NCI-H1694 (cell line): ENCODE measurements at regions not wholly inside any gene's neighbourhood (a gene's known extent, or its start where the extent isn't known, plus 50 kb on each side); places are given as distances from the start of the nearest gene placed in this dataset.
"Not testable (repeated sequence)": the region's sequence is repeated elsewhere in the genome, so short reads cannot be mapped to it uniquely, and the experiment has no call there.

Source experiments
- DNase-seq: peaks from one replicate; lab custom pipeline; 2025; lab: John Stamatoyannopoulos, UW

DNA sequence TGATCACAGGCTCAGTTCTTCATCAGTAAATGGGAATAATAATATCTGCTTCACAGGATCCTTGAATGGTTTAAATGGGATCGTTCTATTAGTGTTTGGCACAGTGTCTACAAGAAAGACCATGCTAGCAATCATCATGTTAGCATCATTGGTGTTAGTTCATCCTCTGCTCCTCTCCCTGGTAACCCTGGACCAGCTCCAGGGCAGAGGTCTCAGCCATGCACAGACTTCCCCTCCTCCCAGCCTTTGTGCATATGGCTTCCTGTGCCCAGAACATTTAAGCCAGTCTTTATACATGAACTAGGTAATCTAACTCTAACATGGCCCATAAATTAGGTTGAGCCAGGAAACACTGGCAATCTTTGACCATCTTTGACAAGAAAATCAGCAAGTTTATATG is 180.2 kb downstream of the EPM2A start:
- DNase-seq = no peak

DNA sequence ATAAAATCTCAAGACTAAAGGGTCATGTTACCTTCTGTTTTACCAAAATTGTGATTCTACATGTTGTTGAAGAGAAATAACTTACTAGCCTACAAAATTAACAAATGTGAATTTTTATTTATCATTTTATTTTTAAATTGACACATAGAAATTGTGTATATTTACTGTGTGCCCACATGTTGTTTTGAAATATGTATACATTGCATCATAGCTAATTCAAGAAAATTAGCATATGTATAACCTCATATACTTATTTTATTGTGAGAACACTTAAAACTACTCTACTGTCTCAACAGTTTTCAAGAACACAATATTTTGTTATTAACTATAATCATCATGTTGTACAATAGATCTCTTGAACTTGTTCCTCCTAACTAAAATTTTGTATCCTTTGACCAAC is 177.8 kb downstream of the EPM2A start:
- no peak for DNase-seq

GRCh38 chr6:145559836-145560235 is 175.5 kb downstream of the EPM2A start:
- no peak for DNase-seq

DNA sequence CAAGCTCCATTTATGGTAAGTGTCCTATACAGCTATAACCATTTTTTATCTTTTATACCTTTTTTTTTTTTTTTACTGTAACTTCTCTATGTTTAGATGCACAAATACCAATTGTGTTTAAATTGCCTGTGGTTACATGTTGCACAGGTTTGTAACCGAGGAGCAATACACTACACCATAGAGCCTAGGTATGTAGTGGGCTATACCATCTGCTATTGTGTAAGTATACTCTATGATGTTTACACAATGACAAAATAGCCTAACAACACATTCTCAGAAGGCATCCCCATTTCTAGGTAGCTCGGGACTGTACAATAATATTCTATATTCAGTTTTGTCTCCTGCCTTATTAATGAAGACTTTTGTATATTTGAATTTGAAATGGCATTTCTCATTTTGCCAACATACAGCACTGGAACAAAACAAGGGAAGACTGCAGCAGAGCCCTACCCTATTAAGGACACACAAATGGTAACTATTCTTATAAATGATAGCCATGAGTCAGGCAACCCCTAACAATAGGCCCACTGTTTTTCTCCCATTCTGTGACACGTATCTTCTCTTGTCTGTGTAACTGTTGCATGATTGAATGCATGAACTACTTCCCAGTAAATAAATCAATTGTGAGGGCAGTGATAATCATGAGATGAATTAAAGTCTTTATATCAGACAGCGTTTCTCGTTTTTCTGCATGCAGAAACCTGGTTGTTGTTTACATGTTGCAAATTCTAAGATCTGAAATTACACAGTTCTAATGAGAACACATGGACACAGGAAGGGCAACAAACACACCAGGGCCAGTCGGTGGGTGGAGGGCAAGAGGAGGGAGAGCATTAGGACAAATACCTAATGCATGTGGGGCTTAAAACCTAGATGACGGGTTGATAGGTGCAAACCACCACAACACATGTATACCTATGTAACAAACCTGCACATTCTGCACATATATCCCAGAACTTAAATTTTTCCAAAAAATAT is 173.9 kb downstream of the EPM2A start:
- no peak for DNase-seq

GRCh38 chr6:145562771-145563615 is 172.3 kb downstream of the EPM2A start:
- no peak for DNase-seq

DNA sequence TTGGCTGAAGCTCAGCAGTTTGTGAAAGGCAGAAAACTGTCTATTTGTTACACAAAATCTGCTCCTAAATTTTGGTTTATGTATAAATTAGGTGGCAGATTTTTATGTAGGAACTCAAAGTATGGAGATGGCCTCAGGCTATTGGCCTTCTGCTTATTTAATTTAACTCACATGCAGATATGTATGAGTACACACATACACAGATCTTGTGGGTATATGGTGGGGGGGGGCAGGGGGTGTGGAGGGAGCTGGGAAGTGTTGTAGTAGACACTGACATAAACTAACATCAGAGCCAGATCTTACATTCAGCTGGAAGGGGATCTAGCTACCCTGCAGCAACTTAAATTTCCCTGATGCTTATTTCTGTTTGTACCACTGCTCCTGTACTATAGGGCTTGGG is 170.8 kb downstream of the EPM2A start:
- DNase-seq = no peak

- no peak for DNase-seq
Observed at GRCh38 chr6:145567684-145568252, 167.6 kb downstream of the EPM2A start.

GRCh38 chr6:145569140-145569539 is 166.2 kb downstream of the EPM2A start:
- no peak for DNase-seq

- DNase-seq = not testable (repeated sequence)
Observed at GRCh38 chr6:145570336-145570735, 165.0 kb downstream of the EPM2A start.

DNA sequence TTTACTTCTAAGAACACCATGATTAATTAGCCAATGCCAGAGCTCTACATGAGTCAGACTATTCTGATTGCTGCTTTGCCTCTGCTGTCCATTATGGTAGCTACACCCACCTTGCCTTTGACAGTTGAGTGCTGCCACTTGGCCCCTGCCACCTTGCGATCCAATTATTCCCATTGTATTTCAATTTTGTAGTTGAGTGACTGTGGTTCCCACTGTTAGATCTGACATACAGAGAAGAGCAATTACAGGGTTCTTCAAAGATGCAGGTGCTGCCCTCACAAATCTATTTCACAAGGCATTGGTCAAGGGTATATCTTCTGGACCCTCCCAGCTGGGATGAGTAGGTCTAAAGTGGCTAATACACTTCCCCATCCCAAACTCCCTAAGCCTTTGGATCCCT is 161.1 kb downstream of the EPM2A start:
- DNase-seq = not testable (repeated sequence)
